Lower lobe of right lung (tissue), 2 donors: ENCODE measurements at regions not wholly inside any gene's neighbourhood (a gene's known extent, or its start where the extent isn't known, plus 50 kb on each side); places are given as distances from the start of the nearest gene placed in this dataset.

Experiments used
- ATAC-seq, 2 donors: fragments of 200-7000 bp; cut with Tn5 transposase; one replicate each; pipeline ENCODE4 v1.9.1; 2020 to 2022; ENCODE audit warnings: mild to moderate bottlenecking in 2 of 2, moderate library complexity in 2 of 2
- DNase-seq: peaks from one replicate; pipeline ENCODE4 v3.0.0-alpha.2; 2020
- H3K27ac ChIP-seq: fragments of 200-600 bp; one replicate; pipeline ENCODE4 v1.8.0; 2022
- H3K27me3 ChIP-seq: fragments of 200-600 bp; one replicate; pipeline ENCODE4 v1.8.0; 2022; ENCODE audit warnings: low read depth
- H3K36me3 ChIP-seq: fragments of 200-600 bp; one replicate; pipeline ENCODE4 v1.8.0; 2022; ENCODE audit warnings: mild to moderate bottlenecking
- H3K4me1 ChIP-seq: fragments of 200-600 bp; one replicate; pipeline ENCODE4 v1.8.0; 2022
- H3K4me3 ChIP-seq: fragments of 200-600 bp; one replicate; pipeline ENCODE4 v1.8.0; 2022; ENCODE audit warnings: mild to moderate bottlenecking
- H3K9me3 ChIP-seq: fragments of 200-600 bp; one replicate; pipeline ENCODE4 v1.8.0; 2022
- intact Hi-C: fragments of 100-400 bp; cut with DNase I; formaldehyde crosslinking; loops from one replicate; pipeline ENCODE4 v1.11.0; 2022
- TF ChIP-seq, protein P1 (sequence below): fragments of 200-600 bp; IDR thresholded peaks from one replicate; pipeline ENCODE4 v1.8.0; 2022; ENCODE audit warnings: antibody characterized with exemption, mild to moderate bottlenecking
- donor health status: DM: no; HTN: yes; CAD: no; lungs with severe emphysema.

GRCh38 chr4:108355902-108356535, 187.3 kb upstream of the LEF1 start:
- DNase-seq (no peak), ATAC-seq (no peak)
- no peaks in the 10 kb centered on the region for H3K9me3 ChIP-seq
- H3K27ac ChIP-seq = no peak overlapping the region
- intact Hi-C loops = no loop called here
- H3K4me3 ChIP-seq = no peak overlapping the region
- H3K36me3 ChIP-seq = no peaks in the 10 kb centered on the region
- H3K4me1 ChIP-seq = peaks cover 7% of the 10 kb centered on the region
- H3K27me3 ChIP-seq = no peaks in the 10 kb centered on the region
- TF ChIP-seq, protein P1, sequence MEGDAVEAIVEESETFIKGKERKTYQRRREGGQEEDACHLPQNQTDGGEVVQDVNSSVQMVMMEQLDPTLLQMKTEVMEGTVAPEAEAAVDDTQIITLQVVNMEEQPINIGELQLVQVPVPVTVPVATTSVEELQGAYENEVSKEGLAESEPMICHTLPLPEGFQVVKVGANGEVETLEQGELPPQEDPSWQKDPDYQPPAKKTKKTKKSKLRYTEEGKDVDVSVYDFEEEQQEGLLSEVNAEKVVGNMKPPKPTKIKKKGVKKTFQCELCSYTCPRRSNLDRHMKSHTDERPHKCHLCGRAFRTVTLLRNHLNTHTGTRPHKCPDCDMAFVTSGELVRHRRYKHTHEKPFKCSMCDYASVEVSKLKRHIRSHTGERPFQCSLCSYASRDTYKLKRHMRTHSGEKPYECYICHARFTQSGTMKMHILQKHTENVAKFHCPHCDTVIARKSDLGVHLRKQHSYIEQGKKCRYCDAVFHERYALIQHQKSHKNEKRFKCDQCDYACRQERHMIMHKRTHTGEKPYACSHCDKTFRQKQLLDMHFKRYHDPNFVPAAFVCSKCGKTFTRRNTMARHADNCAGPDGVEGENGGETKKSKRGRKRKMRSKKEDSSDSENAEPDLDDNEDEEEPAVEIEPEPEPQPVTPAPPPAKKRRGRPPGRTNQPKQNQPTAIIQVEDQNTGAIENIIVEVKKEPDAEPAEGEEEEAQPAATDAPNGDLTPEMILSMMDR = no peak

DNA sequence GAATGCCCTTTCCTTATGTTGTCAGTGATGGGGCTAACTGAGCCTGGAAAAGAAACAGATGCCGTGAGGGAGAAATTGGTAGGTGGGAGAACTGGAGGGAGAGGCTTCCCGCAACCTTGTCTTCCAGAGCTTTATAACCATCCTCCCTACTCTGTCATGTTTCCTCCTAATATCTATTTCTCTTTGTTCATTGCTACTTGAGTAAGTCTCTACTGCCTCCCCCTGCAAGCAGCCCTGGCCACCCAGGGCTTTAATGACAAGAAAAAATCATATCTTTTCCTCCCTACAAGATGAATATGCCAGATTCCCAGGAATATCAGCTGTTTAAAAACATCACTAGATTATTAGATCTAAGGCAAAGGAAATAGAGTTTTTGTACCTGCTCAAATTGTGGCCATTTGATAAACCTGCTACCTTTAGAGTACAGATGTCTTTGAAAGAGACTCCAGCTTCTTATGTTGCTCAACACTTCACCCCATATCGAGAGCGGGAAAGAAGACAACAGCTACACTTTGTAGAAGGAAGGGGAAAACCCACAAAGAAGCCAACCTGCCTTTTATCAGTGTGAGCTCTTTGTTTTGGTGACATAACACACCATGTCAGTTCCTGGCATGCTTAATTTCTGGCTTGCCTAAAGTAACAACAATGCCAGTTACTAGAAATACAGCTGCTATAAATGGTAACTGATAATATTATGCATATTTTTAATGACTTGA, 186.6 kb upstream of the LEF1 start:
- intact Hi-C loops = no loop called here
- H3K27ac ChIP-seq = no peak overlapping the region
- ATAC-seq (no peak), DNase-seq (no peak)
- peaks cover under 1% of the 10 kb centered on the region for H3K4me1 ChIP-seq
- TF ChIP-seq, protein P1 = no peak
- H3K27me3 ChIP-seq = no peaks in the 10 kb centered on the region
- H3K36me3 ChIP-seq = no peaks in the 10 kb centered on the region
- no peaks in the 10 kb centered on the region for H3K9me3 ChIP-seq
- no peak overlapping the region for H3K4me3 ChIP-seq

DNA sequence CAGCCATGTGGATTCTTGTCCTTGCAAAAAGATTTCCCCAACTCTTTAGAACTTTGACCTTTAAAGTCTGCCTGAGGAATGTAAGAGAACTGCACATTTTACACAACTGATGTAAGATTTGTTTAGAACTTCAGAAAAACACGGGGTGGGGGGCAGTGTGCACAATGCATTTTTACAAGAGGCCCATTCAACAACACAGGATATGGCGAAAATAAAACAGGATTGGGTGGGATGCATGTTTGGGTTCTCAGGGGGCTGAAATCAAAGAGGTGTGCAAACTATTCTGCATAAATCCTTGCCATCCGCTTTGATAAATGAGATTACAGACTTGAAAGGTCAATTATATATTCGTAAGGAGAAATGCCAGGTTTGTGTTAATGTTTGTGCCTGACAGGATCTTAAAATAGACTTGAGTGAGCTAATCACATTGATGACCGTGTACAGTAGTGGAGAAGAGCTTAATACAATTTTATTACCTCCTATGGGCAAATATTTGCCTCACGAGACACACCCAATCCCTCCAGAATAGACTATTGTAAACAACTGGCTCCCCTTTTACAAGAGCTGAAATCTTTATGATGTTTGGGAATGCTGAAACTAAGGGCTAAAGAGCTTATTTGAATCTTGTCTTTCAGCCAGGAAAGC, 184.1 kb upstream of the LEF1 start:
- Histone ChIP-seq H3K36me3 (no peaks in the 10 kb centered on the region), H3K27ac (no peak overlapping the region), H3K27me3 (no peaks in the 10 kb centered on the region), H3K4me3 (no peak overlapping the region), H3K9me3 (no peaks in the 10 kb centered on the region), H3K4me1 (no peaks in the 10 kb centered on the region)
- intact Hi-C loops = no loop called here
- ATAC-seq = no peak
- no peak for DNase-seq
- TF ChIP-seq, protein P1 = no peak

DNA sequence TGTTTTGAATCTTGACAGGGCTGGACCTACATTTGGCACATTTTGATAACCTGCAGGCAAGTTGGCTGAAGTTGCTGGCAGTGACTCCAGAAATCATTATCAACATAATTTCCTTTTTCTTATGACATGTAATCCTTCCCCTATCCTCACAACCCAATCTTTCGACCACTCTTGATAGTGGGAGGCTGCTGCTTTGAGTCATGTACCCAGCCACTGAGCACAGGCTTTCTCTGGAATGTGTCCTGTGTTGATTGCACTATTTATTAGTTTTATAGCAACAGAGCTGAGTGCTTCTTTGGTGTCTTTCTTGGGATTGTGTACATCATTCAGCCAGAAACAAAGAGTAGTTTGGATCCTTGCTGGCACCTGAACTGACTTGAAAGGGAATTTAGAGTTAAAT, 183.1 kb upstream of the LEF1 start:
- Histone ChIP-seq H3K27ac (no peak overlapping the region), H3K36me3 (no peaks in the 10 kb centered on the region), H3K4me1 (no peaks in the 10 kb centered on the region), H3K27me3 (no peaks in the 10 kb centered on the region), H3K9me3 (no peaks in the 10 kb centered on the region), H3K4me3 (no peak overlapping the region)
- intact Hi-C loops = no loop called here
- TF ChIP-seq, protein P1 = no peak
- no peak for ATAC-seq
- no peak for DNase-seq

DNA sequence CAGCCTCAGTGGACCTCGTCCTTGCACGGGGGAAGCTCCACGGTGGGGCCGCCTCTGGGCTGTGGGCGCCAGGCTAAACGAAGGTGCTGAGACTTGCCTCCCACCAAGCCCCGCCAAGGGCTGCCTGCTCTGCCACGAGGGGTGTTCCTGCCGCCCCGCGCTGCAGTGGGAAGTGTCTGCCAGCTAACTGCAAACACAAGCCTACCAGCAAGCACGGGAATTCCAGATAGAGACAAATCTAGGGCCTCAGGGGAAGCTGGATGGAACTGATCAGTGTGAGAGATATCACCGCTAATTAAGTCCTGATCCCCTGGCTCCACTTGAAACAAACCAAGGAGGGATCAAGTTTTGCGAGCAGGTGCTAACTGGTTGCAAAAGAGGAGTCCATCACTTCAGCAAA, 181.6 kb upstream of the LEF1 start:
- Histone ChIP-seq H3K4me1 (no peaks in the 10 kb centered on the region), H3K9me3 (no peaks in the 10 kb centered on the region), H3K36me3 (no peaks in the 10 kb centered on the region), H3K27me3 (no peaks in the 10 kb centered on the region), H3K4me3 (no peak overlapping the region), H3K27ac (no peak overlapping the region)
- ATAC-seq (no peak), DNase-seq (no peak)
- intact Hi-C loops = no loop called here
- TF ChIP-seq, protein P1 = no peak
